Keratinocyte (primary cell): ENCODE measurements at regions not wholly inside any gene's neighbourhood (a gene's known extent, or its start where the extent isn't known, plus 50 kb on each side); places are given as distances from the start of the nearest gene placed in this dataset.

Experiments used
- CTCF ChIP-seq, 3 experiments: IDR thresholded peaks in 1 of 3; conservative IDR thresholded peaks in 1 of 3; optimal IDR thresholded peaks in 1 of 3; 2 replicates in 2 of 3; 3 replicates in 1 of 3; pipeline versions ENCODE3 to v1.5.1; 2011; ENCODE audit warnings: low read length in 3 of 3, mild to moderate bottlenecking in 3 of 3, moderate library complexity in 2 of 3, control low read depth in 1 of 3, inconsistent platforms in 1 of 3; ENCODE audit not compliant: insufficient read depth in 2 of 3; ENCODE audit errors: extremely low read depth in 1 of 3
- EZH2 ChIP-seq: IDR thresholded peaks from one replicate; pipeline ENCODE4 v1.6.1; 2012; ENCODE audit warnings: inconsistent platforms, mild to moderate bottlenecking, low read length, moderate library complexity

GRCh38 chr5:38697013-38697412 is 140.6 kb upstream of the LIFR start:
- TF ChIP-seq CTCF (optimal IDR thresholded peaks at IDR 0.05 in 1 of 3, IDR thresholded peaks at IDR 0.05 in 1 of 3, conservative IDR thresholded peaks at IDR 0.05 in 1 of 3; ENCODE audit: extremely low read depth in 1 of 3, insufficient read depth in 2 of 3, low read length in 3 of 3), result no peak
- no peak for TF ChIP-seq EZH2
